Right atrium auricular region (tissue), 2 donors: ENCODE measurements at regions not wholly inside any gene's neighbourhood (a gene's known extent, or its start where the extent isn't known, plus 50 kb on each side); places are given as distances from the start of the nearest gene placed in this dataset.

Source experiments
- DNase-seq: peaks from one replicate; pipeline ENCODE4 v3.0.0-alpha.2; 2019; ENCODE audit warnings: low spot score
- H3K27ac ChIP-seq, 2 donors: fragments of 200-600 bp; sonication (generic); 1 replicate in 1 of 2; 2 replicates in 1 of 2; pipeline ENCODE4 v1.5.1; 2016 to 2019
- H3K27me3 ChIP-seq, 2 donors: fragments of 200-600 bp; sonication (generic); one replicate each; pipeline versions ENCODE4 v1.5.1 to v1.6.0; 2017 to 2019
- H3K36me3 ChIP-seq: fragments of 200-600 bp; sonication (generic); one replicate; pipeline ENCODE4 v1.5.1; 2016
- H3K4me1 ChIP-seq, 2 donors: fragments of 200-600 bp; sonication (generic); one replicate each; pipeline versions ENCODE4 v1.5.1 to v1.6.0; 2017 to 2019
- H3K4me3 ChIP-seq, 2 donors: fragments of 200-600 bp; sonication (generic); 1 replicate in 1 of 2; 2 replicates in 1 of 2; pipeline ENCODE4 v1.5.1; 2017 to 2019; ENCODE audit warnings: mild to moderate bottlenecking in 1 of 2, moderate library complexity in 1 of 2
- H3K9me3 ChIP-seq, 2 donors: fragments of 200-600 bp; sonication (generic); one replicate each; pipeline ENCODE4 v1.5.1; 2019
- CTCF ChIP-seq, 2 donors: fragments of 200-600 bp; sonication (generic); IDR thresholded peaks; one replicate each; pipeline ENCODE4 v1.5.1; 2019; ENCODE audit warnings: antibody characterized with exemption in 2 of 2

- Histone ChIP-seq H3K36me3 (no peaks in the 10 kb centered on the region), H3K27ac (no peak overlapping the region), H3K4me3 (no peak overlapping the region), H3K9me3 (peaks cover 0 to 4% of the 10 kb centered on the region in 2 donors), H3K27me3 (no peaks in the 10 kb centered on the region), H3K4me1 (no peaks in the 10 kb centered on the region)
- no peak for DNase-seq
- TF ChIP-seq CTCF (IDR thresholded peaks at IDR 0.05): no peak
Measured at GRCh38 chr18:72013427-72013850, 530.7 kb downstream of the CBLN2 start.

GRCh38 chr18:71998547-71999097, 545.5 kb downstream of the CBLN2 start:
- Histone ChIP-seq H3K27me3 (no peaks in the 10 kb centered on the region), H3K4me1 (no peaks in the 10 kb centered on the region), H3K9me3 (peaks cover 0 to 5% of the 10 kb centered on the region in 2 donors), H3K27ac (no peak overlapping the region), H3K36me3 (no peaks in the 10 kb centered on the region), H3K4me3 (no peak overlapping the region)
- no peak for TF ChIP-seq CTCF (IDR thresholded peaks at IDR 0.05)
- DNase-seq: no peak

- Histone ChIP-seq H3K27ac (no peak overlapping the region), H3K36me3 (no peaks in the 10 kb centered on the region), H3K27me3 (no peaks in the 10 kb centered on the region), H3K9me3 (no peaks in the 10 kb centered on the region), H3K4me1 (no peaks in the 10 kb centered on the region), H3K4me3 (no peak overlapping the region)
- DNase-seq: no peak
- TF ChIP-seq CTCF (IDR thresholded peaks at IDR 0.05): no peak
Measured at GRCh38 chr18:71995904-71996465, 548.2 kb downstream of the CBLN2 start.

GRCh38 chr18:71994273-71994672, 549.9 kb downstream of the CBLN2 start:
- Histone ChIP-seq H3K4me1 (no peaks in the 10 kb centered on the region), H3K27ac (no peak overlapping the region), H3K9me3 (no peaks in the 10 kb centered on the region), H3K36me3 (no peaks in the 10 kb centered on the region), H3K4me3 (no peak overlapping the region), H3K27me3 (no peaks in the 10 kb centered on the region)
- no peak for DNase-seq
- no peak for TF ChIP-seq CTCF (IDR thresholded peaks at IDR 0.05)

GRCh38 chr18:71989616-71990015, 554.5 kb downstream of the CBLN2 start:
- Histone ChIP-seq H3K27ac (no peak overlapping the region), H3K4me3 (no peak overlapping the region), H3K4me1 (no peaks in the 10 kb centered on the region), H3K9me3 (peaks cover 0 to 7% of the 10 kb centered on the region in 2 donors), H3K27me3 (no peaks in the 10 kb centered on the region), H3K36me3 (no peaks in the 10 kb centered on the region)
- no peak for DNase-seq
- TF ChIP-seq CTCF (IDR thresholded peaks at IDR 0.05): no peak
